NCI-H1436 (cell line): ENCODE measurements at regions not wholly inside any gene's neighbourhood (a gene's known extent, or its start where the extent isn't known, plus 50 kb on each side); places are given as distances from the start of the nearest gene placed in this dataset.

Experiments used
- DNase-seq: peaks from one replicate; lab custom pipeline; 2025; lab: John Stamatoyannopoulos, UW

DNA sequence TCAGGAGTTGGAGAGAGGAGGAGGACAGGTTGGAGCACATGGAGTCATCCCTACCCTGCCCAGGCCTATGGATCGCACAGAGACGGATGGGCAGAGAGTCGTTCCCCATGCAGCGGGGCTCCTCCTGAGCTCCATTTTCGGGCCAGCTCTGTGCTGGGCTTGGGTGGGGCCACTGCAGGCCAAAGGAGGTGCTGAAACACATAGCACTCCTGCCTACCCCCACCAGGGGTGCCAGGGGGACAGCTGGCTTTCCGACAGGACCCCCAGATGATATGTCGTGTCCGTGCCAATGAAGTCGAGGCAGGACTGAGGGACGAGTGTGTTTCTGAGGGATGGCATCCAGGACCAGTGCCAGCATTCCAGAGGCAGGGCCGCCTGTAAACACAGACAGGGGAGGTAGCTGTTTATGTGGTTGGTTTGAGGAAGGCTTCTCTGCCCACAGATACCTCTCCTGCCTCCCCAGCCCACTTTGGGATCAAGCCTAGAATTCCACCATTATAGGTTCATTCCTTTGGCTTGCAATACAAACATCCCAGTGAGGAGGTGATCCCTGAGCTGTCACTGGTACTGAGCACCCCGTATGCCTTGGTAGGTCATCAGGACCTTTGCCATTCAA, 116.6 kb downstream of the GLI2 start:
- no peak for DNase-seq

DNA sequence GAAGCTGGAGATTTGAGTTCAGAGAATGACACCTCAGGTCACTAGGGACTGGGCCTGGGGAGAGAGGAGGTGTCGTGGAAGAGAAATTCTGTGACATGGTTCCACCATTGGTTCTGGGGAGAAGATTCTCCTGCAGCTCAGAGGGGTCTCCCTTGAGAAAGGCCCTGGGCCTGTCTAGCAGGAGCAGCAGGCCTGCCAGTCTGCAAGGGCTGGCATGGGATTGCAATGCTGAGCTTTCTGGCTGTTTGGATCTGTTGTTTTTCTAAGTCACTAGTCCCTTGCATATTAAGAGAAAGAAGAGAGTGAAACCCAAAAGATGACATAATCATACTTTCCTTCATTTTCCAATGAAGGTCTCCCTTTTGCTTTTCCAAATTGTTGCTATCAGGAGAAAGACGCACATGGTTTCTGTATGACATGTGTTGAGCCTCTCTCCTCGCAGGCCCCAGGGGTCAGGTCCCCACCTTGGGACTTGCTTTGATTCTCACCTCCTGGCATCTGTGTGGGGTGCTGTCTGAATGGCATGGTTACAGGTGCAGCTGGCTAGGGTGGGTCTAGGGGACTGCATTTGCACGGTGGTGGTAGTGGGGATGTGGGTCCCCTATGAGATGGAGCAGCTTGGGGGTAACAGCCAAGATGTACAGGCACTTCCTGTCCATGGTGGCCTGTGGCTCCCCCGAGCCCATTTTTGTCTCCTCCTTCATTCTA, 117.8 kb downstream of the GLI2 start:
- no peak for DNase-seq

DNA sequence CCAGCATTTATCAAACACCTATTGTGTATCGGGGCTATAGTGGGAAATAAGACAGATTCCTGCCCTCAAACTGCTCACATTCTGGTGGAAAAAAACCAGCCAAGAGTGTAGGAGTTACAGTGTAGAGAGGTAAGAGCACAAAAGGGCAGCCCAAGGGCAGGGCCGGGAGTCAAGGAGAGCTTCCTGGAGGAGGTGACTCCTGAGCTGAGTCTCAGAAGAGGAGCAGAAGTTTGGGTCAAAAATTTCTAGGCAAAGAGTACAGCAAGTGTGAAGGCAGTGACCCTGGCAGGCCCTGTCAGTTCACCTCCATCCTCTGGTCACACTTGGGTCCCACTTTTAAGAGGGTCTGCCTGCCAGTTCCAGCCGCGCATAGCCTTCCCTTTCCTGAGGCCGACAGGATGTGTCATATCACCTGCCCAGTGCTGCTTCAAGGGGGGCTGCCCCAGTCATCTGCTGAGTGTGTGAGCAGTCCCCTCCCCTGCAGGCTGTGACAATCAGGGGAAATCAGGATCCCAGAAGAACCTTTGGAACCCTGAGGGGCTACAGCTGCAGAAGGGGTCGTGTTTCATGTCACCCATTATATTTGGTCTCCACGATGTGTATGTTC, 118.4 kb downstream of the GLI2 start:
- DNase-seq: no peak

DNA sequence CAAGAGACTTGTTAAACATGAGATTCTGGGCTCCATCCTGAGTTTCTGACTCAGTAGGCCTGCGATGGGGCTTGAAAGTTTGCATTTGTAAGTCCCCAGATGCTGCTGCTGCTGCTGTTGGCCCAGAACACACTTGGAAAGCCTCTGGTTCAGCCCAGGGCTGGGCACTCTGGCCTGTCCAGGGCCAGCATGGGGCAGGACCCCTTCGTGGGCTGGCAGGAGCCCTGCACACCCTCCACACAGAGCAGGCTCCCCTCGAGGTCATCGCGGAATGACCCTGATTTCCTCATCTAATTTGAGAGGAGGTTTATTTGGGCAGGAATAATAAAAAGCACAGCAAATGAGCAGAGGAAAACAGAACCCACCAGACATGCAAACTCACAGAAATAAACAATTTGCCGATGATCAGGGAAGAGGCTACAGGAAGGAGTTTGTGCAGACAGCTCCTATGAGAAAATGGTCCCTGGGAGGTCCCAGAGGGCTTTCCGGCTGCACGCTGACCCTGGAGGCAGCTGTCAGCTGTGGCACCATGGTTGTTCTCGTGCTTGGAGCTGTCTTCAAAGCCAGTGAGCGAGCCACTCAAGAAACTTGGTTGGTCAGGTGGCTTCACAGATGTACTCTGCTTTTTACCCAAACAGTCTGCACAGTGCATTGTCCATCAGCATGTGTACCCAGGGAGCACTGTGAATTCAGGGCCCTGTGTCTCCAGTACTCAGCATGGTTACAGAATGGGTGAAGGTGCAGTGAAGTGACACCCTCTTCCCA, 119.3 kb downstream of the GLI2 start:
- DNase-seq: no peak

DNA sequence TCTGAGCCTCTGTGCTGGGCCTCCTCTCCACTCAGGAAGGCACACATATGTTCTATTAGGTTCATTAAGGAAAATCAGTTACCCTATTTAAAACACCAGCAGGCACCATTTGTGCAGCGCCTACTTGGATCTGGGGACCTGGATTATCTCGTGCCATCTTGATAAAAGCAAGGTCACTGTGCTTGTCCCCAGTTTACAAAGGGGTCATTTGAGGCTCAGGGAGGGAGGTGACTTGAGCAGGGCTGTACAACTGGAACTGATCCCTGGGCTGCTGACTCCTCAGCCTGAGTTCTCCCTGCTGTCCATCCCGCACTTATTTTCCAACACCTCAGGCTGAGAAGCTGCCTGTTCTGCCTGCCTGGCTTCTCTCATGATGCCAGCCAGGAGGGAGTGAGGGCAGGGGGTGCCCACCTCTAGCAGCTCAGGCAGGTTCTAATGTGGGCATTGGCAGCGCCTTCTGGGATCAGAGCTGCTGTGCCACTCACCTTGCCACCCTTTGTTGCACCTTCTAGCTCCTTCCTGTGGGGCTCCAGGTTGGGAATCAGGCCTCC, 120.3 kb downstream of the GLI2 start:
- no peak for DNase-seq

DNA sequence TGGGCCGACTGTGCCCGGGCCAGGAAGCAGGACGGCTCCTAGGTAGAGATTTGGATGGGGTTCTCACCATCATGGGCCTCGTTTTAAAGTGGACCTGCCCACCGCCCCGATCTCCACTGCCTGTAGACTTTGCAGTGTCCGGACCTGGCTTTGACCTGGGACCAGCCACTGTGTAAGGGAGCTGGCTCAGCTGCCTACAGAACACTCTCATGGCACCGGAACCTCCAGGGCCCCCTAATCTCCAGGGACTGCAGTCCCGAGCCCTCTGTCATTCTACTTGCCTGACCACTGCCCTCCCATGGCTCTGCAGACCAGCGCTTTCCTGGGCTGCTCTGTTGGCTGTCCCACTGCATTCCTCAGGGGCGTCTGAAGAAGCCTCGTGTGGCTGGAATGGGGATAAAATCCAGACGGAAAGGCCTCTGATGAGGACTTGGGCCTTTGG, 120.8 kb downstream of the GLI2 start:
- DNase-seq: no peak

DNA sequence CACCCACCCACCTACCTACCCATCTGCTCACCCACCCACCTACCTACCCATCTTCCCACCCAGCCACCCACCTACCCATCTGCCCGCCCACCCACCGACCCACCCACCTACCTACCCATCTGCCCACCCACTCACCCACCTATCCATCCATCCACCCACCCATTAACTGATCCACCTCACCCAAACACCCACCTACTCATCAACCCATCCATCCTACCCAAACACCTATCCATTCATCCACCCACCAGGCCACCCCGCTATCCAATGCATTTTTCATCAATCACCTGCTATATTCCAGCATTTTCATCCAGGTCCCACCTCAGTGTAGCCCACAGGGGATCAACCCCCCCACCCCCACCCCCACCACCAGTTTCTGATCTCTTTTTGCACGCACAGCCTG, 121.8 kb downstream of the GLI2 start:
- DNase-seq: no peak

DNA sequence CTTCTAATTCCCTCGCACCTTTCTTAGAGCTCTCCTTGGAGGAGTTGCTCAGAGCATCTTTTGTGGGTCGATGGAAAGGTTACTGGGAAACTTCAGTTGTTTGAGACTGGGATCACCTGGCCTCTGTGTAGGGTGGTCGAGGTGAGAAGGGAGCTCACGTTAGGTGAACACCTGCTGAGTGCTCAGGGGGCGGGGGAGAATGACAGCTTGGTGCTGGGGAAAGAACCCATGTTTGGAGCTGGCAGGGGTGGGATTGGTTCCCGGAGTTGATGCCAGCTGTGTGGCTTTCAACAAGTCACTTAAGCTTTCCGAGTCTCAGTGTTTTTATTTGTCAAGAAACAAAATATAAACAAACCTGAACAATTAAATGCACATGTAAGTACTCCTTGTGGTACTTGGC, 122.3 kb downstream of the GLI2 start:
- no peak for DNase-seq

DNA sequence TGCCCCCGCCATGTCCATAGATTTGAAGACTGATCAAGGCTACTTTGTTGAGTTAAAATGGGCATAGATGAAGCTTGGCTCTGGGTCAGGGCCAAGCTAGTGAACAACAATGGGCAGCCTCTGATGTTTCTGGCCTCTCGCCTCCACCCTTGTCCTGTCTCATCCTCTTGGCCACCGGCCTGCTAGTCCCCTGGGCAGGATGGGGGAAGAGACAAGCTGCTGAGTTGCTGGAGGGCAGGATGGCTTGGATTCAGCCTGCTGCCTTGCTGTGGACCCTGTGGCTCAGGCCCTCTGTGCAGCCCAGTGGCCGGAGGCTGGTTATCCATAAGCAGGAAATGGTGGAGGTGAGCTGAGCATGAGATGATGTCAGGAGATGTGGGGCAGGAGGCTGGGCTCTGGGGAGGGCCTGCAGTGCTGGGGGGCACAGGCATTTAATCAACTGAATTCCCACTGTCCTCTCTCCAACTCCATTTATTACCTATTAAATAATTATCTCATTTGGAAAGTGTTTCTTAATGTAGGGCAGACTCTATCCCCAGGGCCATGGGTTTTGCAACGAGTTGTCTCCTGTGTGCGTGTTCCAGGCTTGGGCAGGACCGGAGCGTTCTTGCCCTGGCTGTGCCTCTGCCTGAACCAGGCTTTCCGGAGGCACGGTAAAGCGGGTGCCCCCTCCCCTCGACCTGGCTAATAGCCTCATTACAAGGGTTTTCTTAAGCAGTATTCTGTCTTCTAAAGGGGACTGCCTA, 122.9 kb downstream of the GLI2 start:
- no peak for DNase-seq

DNA sequence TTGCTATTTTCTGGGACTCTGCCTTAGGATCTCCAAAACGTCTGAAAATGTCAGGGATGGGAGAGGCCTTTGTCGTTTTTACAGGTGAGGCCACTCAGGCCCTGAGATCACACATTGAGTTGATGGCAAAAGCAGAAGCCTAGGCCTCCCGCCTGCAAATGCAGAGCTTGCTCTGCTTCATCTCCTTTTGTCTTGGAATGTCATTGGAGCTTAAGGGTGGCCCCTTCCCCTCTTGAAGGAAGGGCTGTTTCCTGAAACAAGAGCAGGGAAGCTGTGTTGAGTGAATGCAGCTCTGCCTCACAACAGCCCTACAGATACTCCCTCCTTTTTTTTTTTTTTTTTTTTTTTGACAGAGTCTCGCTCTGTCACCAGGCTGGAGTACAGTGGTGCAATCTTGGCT, 123.5 kb downstream of the GLI2 start:
- DNase-seq: no peak

DNA sequence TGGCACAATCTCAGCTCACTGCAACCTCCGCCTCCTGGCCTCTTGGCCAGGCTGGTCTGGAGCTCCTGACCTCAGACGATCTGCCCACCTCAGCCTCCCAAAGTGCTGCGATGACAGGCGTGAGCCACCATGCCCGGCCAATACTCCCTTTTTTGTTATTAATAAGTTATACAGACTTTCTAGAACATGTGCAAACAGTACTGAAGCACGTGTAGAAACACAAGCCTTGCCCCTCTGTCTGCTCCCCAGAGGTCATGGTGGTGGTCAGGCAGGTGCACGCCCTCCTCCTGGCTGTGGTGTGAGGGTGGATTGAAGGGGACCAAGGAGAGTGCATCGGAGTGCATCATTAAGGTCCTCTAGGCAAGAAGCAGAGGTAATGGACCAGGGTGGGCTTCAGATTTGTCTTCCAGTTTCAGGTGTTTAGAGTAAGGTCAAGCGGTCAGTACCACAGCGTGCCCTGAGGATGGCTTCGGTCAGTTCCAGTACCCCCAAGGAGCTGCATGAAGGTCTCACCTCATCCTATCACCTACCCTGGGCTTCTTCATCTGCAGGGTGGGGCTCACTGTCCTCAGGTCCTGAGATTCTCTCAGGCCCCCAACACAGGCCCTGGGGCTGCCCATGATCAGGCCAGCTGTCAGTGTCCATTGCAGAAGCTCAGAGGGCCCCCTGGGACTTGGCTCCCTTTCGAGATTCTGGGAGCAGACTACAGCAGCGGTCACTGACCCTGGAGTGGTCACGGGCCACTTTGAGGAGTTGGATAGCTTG, 124.3 kb downstream of the GLI2 start:
- no peak for DNase-seq

DNA sequence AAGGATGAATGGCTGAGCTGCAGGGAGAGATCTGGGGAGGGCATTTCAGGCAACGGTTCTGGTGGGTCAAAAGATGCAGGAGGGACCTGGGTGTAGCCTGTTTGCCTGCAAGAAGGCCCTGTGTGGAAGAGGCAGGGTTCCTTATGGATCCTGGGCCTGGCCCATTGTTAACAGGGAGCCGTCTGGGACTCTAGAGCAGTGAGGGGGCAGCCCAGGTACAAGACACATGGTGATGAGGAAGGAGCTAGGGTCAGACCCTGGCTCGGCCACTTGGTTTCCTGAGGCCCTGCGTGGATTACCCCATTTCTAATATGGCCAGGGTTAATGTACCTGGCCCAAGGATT, 124.9 kb downstream of the GLI2 start:
- no peak for DNase-seq

DNA sequence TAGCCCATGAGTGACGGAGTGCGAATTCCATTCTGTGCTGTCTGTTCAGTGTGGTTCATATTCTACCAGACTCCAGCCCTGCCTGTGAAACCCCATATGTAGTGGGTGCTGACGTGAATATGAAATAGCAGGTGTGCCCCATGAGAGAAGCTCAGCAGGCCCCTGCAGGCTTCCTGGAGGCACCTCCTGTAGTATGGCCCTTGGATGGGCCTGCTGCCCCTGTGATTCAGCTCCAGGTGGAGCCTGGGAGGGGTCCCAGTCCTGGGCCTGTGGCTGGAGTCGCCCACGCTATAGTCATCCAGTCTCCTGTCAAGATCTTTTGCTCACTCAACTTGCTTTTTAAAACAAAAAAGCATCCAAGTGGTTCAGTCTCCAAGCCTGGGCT, 125.5 kb downstream of the GLI2 start:
- DNase-seq: no peak

DNA sequence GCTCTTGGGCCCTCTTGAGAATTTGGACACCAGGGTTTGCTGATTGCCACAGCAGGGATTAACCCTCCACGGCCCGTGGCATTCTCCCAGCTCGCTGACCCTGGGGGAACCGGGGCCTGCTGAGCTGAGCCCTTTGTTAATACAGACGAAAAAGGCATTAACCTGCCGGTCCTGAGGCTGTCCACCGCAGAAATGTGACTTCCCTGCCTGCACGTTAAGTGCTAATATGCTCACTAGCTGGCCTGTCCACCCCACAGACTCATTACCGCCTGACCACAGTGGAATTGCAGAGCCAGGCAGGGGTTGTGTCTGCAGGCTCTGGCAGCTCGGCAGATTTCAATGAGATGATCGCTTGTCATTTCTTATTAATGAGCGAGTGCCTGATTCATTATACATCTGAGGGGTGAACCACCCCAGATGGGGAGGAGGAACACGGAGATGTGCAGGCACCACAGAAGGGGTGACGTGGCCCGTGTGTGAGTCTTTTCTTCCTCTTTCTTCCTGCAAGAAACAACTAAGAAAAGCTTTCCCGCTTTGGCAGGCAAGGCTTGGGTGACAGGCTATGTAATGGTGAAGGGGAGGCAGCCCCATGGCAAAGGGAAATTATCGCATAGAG, 126.0 kb downstream of the GLI2 start:
- DNase-seq: no peak

DNA sequence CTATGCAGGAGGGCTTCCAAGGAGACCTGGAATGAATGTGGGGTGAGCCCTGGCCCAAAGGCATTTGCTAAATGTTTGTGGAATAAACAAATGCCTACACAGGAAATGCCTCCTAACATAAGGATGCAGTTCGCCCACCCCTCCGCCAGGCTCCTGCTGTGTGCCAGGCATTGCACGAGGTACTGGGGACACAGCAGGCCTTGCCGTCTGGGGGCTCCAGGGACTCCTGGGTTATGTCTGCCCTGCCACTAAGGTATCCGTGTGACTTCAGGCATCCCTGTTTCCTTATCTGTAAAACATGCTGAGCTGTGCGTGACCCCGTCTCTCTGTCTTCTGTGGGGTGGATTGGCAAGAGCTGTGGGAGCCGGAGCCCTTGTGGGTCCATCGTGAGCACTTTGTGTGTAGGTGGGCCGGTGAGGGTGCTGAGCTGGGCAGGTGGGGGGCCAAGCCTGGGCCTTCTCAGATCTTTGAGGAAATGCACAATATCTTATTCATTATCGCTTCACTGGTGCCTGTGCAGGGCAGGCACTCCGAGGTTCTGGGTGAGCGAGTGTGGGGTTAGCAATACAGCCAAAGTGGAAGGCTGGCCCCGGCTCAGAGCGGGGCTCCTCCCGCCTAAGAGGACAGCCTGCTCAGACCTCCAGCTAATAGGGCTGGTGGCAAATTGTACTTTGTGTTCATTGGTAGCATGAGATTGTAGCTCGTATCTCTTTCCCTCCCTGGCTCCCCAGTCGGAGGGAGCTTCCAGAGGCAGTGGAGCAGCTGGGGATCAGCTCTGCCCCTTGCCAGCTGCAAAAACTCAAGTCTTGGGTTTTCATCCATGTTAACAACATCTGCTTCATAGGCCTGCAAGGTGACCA, 126.8 kb downstream of the GLI2 start:
- no peak for DNase-seq

DNA sequence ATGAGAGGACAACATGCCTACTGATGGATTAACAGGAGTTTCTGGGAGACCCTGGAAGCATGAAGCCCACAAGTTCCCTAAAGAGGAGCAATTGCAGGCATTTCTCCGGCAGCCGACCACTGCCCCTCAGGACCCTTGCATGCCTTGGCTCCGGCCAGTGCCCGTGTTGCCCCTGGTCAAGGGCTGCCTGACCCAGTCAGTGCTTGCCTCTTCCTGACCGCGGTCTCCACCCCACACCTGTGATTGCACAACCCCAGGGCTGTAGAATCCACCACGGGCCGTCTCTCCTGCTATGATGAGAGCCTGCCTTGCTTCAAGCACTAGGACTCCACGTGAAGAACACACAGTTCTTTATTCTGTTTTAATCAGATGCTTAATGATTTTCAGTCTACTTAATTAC, 127.5 kb downstream of the GLI2 start:
- no peak for DNase-seq

DNA sequence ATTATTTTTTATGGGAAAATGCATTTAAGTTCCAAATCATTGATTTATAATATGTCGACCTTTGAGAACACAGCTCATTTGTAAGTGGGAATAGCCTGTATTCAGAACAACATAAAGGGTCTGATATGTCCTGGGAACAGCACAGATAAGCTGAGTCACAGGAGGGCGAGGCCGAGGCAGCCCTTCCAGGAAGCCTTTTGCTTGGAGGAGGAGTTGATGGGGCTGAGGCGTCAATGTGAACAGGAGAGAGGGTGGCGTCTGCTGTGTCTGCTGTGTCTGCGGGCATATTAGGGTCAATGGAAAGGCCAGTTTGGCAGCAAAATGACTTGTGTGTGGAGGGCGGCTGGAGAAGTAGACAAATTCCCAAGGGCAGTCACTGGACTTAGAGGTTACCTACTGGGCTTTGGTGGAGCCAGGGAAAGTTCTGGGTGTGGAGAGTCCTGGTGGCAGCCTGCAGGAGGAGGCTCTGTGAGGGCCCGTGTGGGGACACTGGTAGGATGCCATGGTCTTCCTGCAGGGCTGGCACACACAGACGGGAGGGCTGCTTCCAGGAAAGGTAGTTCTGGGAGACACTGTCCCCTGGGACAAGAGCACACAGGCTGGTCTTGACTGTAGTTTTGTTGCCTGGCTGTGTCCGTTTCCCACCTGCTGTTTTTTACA, 128.1 kb downstream of the GLI2 start:
- DNase-seq: no peak

DNA sequence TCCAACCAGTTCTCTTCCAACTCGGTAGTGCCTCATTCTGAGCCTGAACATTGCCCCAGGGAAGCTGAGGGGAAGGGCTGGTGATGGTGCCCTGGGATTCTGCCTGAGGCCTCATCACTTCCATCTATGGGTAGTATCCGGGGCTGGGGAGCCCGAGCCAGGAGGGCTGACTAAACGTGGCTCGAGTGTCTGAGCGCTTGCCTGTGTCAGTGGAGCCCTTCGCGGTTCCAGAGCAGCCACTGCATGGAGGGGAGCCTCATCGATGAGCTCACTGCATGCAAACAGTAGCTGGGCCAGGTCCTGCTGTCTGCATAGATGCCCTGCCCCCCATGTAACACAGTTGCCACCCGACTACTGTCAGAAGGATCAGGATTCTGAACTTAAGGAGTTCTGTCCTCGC, 129.3 kb downstream of the GLI2 start:
- no peak for DNase-seq

DNA sequence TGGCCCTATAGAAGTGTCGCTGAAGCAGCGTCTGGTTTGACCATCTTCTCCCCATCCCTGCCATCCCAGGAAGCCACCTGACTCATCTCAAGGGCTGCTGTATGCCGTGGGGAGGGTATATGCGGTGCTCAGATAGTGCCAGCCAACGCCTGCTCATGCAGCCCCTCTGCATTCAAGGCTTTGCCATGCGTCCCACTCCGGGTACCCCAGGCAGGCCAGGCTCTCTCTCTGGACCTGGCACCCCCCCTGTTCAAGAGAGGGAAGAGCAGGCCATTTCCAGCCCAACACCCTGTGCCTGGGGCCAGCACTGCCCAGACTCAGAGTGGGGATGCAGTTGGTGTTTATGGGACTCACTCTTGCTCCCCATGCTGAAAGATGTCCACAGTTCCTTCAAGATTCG, 130.0 kb downstream of the GLI2 start:
- DNase-seq: no peak
